Suprapubic skin (tissue), 4 donors: ENCODE measurements at regions not wholly inside any gene's neighbourhood (a gene's known extent, or its start where the extent isn't known, plus 50 kb on each side); places are given as distances from the start of the nearest gene placed in this dataset.

Experiments used
- DNase-seq, 2 donors: peaks; one replicate each; pipeline ENCODE4 v3.0.0-alpha.2; 2019; ENCODE audit warnings: low spot score in 2 of 2
- H3K27ac ChIP-seq: fragments of 200-600 bp; sonication (generic); one replicate; pipeline ENCODE4 v1.5.1; 2019
- H3K27me3 ChIP-seq: fragments of 200-600 bp; sonication (generic); one replicate; pipeline ENCODE4 v1.5.1; 2019
- H3K36me3 ChIP-seq: fragments of 200-600 bp; sonication (generic); one replicate; pipeline ENCODE4 v1.5.1; 2019
- H3K4me1 ChIP-seq: fragments of 200-600 bp; sonication (generic); one replicate; pipeline ENCODE4 v1.5.1; 2019
- H3K4me3 ChIP-seq: fragments of 200-600 bp; sonication (generic); one replicate; pipeline ENCODE4 v1.5.1; 2019; ENCODE audit warnings: mild to moderate bottlenecking
- H3K9me3 ChIP-seq: fragments of 200-600 bp; sonication (generic); one replicate; pipeline ENCODE4 v1.5.1; 2019
- CTCF ChIP-seq, 2 donors: fragments of 200-600 bp in 1 of 2; fragments of 450-650 bp in 1 of 2; sonication (generic) in 1 of 2; IDR thresholded peaks; one replicate each; pipeline ENCODE4 v1.5.1; 2016 to 2019; ENCODE audit warnings: antibody characterized with exemption in 2 of 2, mild to moderate bottlenecking in 1 of 2, moderate library complexity in 1 of 2
- EP300 ChIP-seq: sonication (generic); formaldehyde crosslinking; IDR thresholded peaks from one replicate; pipeline ENCODE4 v1.6.1; 2017; ENCODE audit warnings: antibody characterized with exemption
- POLR2A ChIP-seq, 2 donors: fragments of 450-650 bp; IDR thresholded peaks; one replicate each; pipeline ENCODE4 v1.6.1; 2017; ENCODE audit warnings: antibody characterized with exemption in 2 of 2, mild to moderate bottlenecking in 2 of 2, moderate library complexity in 2 of 2
- POLR2AphosphoS5 ChIP-seq, 3 donors: sonication (generic); formaldehyde crosslinking; IDR thresholded peaks; one replicate each; pipeline ENCODE4 v1.6.1; 2017; ENCODE audit warnings: antibody characterized with exemption in 3 of 3
- WGBS: methylation state at CpG from one replicate; pipeline ENCODE4 v1.1.5; 2018; 5-methylcytosine and 5-hydroxymethylcytosine counted together

- Histone ChIP-seq H3K27me3 (peaks cover 2% of the 10 kb centered on the region), H3K9me3 (no peaks in the 10 kb centered on the region), H3K36me3 (no peaks in the 10 kb centered on the region), H3K4me3 (no peak overlapping the region), H3K4me1 (peaks cover 4% of the 10 kb centered on the region), H3K27ac (no peak overlapping the region)
- DNase-seq = no peak
- 56% methylated on average over 2 of the region's 2 CpGs for WGBS
- TF ChIP-seq EP300 (no peak), POLR2AphosphoS5 (IDR thresholded peaks at IDR 0.05) (no peak), POLR2A (IDR thresholded peaks at IDR 0.05) (no peak), CTCF (IDR thresholded peaks at IDR 0.05) (no peak)
Observed at GRCh38 chr2:217282531-217282930, 422.7 kb upstream of the TNP1 start.

- no peak for DNase-seq
- Histone ChIP-seq H3K4me3 (no peak overlapping the region), H3K36me3 (no peaks in the 10 kb centered on the region), H3K27me3 (peaks cover 2% of the 10 kb centered on the region), H3K4me1 (peaks cover 4% of the 10 kb centered on the region), H3K27ac (no peak overlapping the region), H3K9me3 (no peaks in the 10 kb centered on the region)
- TF ChIP-seq EP300 (no peak), POLR2A (IDR thresholded peaks at IDR 0.05) (no peak), POLR2AphosphoS5 (IDR thresholded peaks at IDR 0.05) (no peak), CTCF (IDR thresholded peaks at IDR 0.05) (no peak)
Observed at GRCh38 chr2:217279556-217279955, 419.7 kb upstream of the TNP1 start.

- TF ChIP-seq CTCF (IDR thresholded peaks at IDR 0.05) = no peak
- TF ChIP-seq POLR2AphosphoS5 (IDR thresholded peaks at IDR 0.05) = no peak
- TF ChIP-seq POLR2A (IDR thresholded peaks at IDR 0.05) = no peak
- no peak for TF ChIP-seq EP300
- Histone ChIP-seq H3K27me3 (peaks cover 2% of the 10 kb centered on the region), H3K27ac (no peak overlapping the region), H3K36me3 (no peaks in the 10 kb centered on the region), H3K9me3 (no peaks in the 10 kb centered on the region), H3K4me3 (no peak overlapping the region), H3K4me1 (peaks cover 4% of the 10 kb centered on the region)
- no peak for DNase-seq
- 76% methylated on average over 3 of the region's 3 CpGs for WGBS
Observed at GRCh38 chr2:217279140-217279539, 419.3 kb upstream of the TNP1 start.

GRCh38 chr2:217277646-217278398 lies 418.0 kb upstream of the TNP1 start:
- Histone ChIP-seq H3K36me3 (no peaks in the 10 kb centered on the region), H3K4me1 (peaks cover 4% of the 10 kb centered on the region), H3K4me3 (no peak overlapping the region), H3K27me3 (peaks cover 2% of the 10 kb centered on the region), H3K27ac (no peak overlapping the region), H3K9me3 (no peaks in the 10 kb centered on the region)
- DNase-seq = no peak
- TF ChIP-seq CTCF (IDR thresholded peaks at IDR 0.05) (no peak), POLR2AphosphoS5 (IDR thresholded peaks at IDR 0.05) (no peak), POLR2A (IDR thresholded peaks at IDR 0.05) (no peak), EP300 (no peak)
- WGBS = 65% methylated on average over 8 of the region's 8 CpGs

- H3K9me3 ChIP-seq = no peaks in the 10 kb centered on the region
- TF ChIP-seq POLR2AphosphoS5 (IDR thresholded peaks at IDR 0.05) = no peak
- TF ChIP-seq CTCF (IDR thresholded peaks at IDR 0.05) = no peak
- H3K4me3 ChIP-seq = no peak overlapping the region
- H3K36me3 ChIP-seq = no peaks in the 10 kb centered on the region
- peaks cover 2% of the 10 kb centered on the region for H3K27me3 ChIP-seq
- 94% methylated on average over 4 of the region's 4 CpGs for WGBS
- H3K4me1 ChIP-seq = peaks cover 17% of the 10 kb centered on the region
- no peak overlapping the region for H3K27ac ChIP-seq
- no peak for DNase-seq
Observed at GRCh38 chr2:217276433-217276832, 416.6 kb upstream of the TNP1 start.
